Transverse colon (tissue), 4 donors: ENCODE measurements at regions not wholly inside any gene's neighbourhood (a gene's known extent, or its start where the extent isn't known, plus 50 kb on each side); places are given as distances from the start of the nearest gene placed in this dataset.

Experiments used
- CTCF ChIP-seq, 5 experiments: fragments of 200-600 bp in 3 of 5; fragments of 450-650 bp in 2 of 5; sonication (generic) in 3 of 5; IDR thresholded peaks; 1 replicate in 2 of 5; 2 replicates in 3 of 5; pipeline ENCODE4 v1.5.1; 2016 to 2017; ENCODE audit warnings: antibody characterized with exemption in 5 of 5, inconsistent platforms in 3 of 5, mild to moderate bottlenecking in 2 of 5, moderate library complexity in 1 of 5
- POLR2A ChIP-seq: fragments of 450-650 bp; IDR thresholded peaks from one replicate; pipeline ENCODE4 v1.6.1; 2016; ENCODE audit warnings: antibody characterized with exemption, mild to moderate bottlenecking, moderate library complexity
- POLR2AphosphoS5 ChIP-seq, 3 donors: sonication (generic); formaldehyde crosslinking; IDR thresholded peaks; one replicate each; pipeline ENCODE4 v1.6.1; 2016; ENCODE audit warnings: antibody characterized with exemption in 3 of 3

DNA sequence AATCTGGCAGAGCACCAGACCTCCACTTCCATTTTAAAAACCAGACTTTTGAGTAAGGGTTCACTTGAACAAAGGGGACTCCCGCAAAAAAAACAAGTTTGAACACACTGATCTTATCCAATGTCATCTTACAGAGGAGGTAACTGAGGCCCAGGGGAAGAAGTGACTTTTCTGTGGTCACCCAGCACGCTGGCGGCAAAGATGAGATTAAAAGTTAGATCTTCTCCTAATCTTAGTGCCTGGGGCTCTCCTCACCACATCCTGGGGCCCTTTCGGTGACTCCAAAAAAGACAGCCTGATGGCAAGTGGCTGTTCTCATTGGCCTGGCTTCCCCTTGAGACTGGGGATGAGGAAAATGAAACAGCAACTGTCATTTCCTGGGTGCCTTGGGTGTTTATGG is 101.8 kb upstream of the ZNF98 start:
- TF ChIP-seq CTCF (IDR thresholded peaks at IDR 0.05), result no peak
- no peak for TF ChIP-seq POLR2AphosphoS5 (IDR thresholded peaks at IDR 0.05)
- no peak for TF ChIP-seq POLR2A
